ENCODE measurements at regions not wholly inside any gene's neighbourhood (a gene's known extent, or its start where the extent isn't known, plus 50 kb on each side); places are given as distances from the start of the nearest gene placed in this dataset.

- no peak for TF ChIP-seq CTCF (IDR thresholded peaks at IDR 0.05)
- TF ChIP-seq POLR2A (IDR thresholded peaks at IDR 0.05), result no peak
These were observed 276.6 kb upstream of the GATB start for GRCh38 chr4:152037435-152037834.
